ENCODE measurements at regions not wholly inside any gene's neighbourhood (a gene's known extent, or its start where the extent isn't known, plus 50 kb on each side); places are given as distances from the start of the nearest gene placed in this dataset.

- Histone ChIP-seq H3K36me3 (no peaks in the 10 kb centered on the region), H3K4me1 (no peaks in the 10 kb centered on the region), H3K27me3 (ENCODE audit: low read depth) (no peaks in the 10 kb centered on the region), H3K27ac (replicated peaks) (no peak overlapping the region), H3K9me3 (replicated peaks) (no peaks in the 10 kb centered on the region), H3K4me3 (no peak overlapping the region)
- intact Hi-C loops (cut with micrococcal nuclease): no loop called here
- TF ChIP-seq, protein P1, sequence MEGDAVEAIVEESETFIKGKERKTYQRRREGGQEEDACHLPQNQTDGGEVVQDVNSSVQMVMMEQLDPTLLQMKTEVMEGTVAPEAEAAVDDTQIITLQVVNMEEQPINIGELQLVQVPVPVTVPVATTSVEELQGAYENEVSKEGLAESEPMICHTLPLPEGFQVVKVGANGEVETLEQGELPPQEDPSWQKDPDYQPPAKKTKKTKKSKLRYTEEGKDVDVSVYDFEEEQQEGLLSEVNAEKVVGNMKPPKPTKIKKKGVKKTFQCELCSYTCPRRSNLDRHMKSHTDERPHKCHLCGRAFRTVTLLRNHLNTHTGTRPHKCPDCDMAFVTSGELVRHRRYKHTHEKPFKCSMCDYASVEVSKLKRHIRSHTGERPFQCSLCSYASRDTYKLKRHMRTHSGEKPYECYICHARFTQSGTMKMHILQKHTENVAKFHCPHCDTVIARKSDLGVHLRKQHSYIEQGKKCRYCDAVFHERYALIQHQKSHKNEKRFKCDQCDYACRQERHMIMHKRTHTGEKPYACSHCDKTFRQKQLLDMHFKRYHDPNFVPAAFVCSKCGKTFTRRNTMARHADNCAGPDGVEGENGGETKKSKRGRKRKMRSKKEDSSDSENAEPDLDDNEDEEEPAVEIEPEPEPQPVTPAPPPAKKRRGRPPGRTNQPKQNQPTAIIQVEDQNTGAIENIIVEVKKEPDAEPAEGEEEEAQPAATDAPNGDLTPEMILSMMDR (IDR thresholded peaks at IDR 0.05; ENCODE audit: borderline replicate concordance): no peak
- no peak for DNase-seq
Measured at GRCh38 chr18:25563816-25564683, 212.1 kb upstream of the ZNF521 start.

DNA sequence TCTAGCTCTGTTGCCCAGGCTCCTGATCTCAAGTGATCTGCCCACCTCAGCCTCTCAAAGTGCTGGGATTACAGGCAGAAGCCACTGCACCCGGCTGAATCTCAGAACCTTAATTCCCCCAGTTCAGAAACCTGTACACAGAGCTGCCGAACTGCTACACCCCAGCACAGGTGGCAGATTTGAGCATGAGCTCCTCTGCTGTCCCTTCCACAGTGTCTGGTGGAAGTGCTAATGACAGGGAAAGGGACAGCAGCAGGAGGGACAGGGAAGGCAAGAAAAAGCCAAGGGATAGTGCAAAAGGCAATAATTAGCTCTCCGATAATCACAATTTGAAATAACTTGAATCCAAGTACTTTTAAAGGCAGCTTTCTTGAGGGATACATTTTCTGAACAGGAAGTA, 211.4 kb upstream of the ZNF521 start:
- H3K9me3 ChIP-seq (replicated peaks): no peaks in the 10 kb centered on the region
- no peaks in the 10 kb centered on the region for H3K4me1 ChIP-seq
- no peaks in the 10 kb centered on the region for H3K27me3 ChIP-seq (ENCODE audit: low read depth)
- no peak for DNase-seq
- H3K4me3 ChIP-seq: no peak overlapping the region
- intact Hi-C loops (cut with micrococcal nuclease): no loop called here
- no peak overlapping the region for H3K27ac ChIP-seq (replicated peaks)
- TF ChIP-seq, protein P1 (IDR thresholded peaks at IDR 0.05; ENCODE audit: borderline replicate concordance): no peak
- H3K36me3 ChIP-seq: no peaks in the 10 kb centered on the region

- no peaks in the 10 kb centered on the region for H3K36me3 ChIP-seq
- H3K27me3 ChIP-seq (ENCODE audit: low read depth): no peaks in the 10 kb centered on the region
- DNase-seq: no peak
- H3K4me3 ChIP-seq: no peak overlapping the region
- no peaks in the 10 kb centered on the region for H3K9me3 ChIP-seq (replicated peaks)
- H3K27ac ChIP-seq (replicated peaks): no peak overlapping the region
- intact Hi-C loops (cut with micrococcal nuclease): no loop called here
- peaks cover 2% of the 10 kb centered on the region for H3K4me1 ChIP-seq
- TF ChIP-seq, protein P1 (IDR thresholded peaks at IDR 0.05; ENCODE audit: borderline replicate concordance): peak; percentile 35
Measured at GRCh38 chr18:25561918-25562317, 210.0 kb upstream of the ZNF521 start.

GRCh38 chr18:25560369-25560768, 208.4 kb upstream of the ZNF521 start:
- intact Hi-C loops (cut with micrococcal nuclease): no loop called here
- Histone ChIP-seq H3K36me3 (no peaks in the 10 kb centered on the region), H3K4me1 (peaks cover 8% of the 10 kb centered on the region), H3K27ac (replicated peaks) (no peak overlapping the region), H3K4me3 (no peak overlapping the region), H3K9me3 (replicated peaks) (no peaks in the 10 kb centered on the region), H3K27me3 (ENCODE audit: low read depth) (no peaks in the 10 kb centered on the region)
- TF ChIP-seq, protein P1 (IDR thresholded peaks at IDR 0.05; ENCODE audit: borderline replicate concordance): no peak
- DNase-seq: peak; percentile 16

- intact Hi-C loops (cut with micrococcal nuclease): no loop called here
- Histone ChIP-seq H3K27me3 (ENCODE audit: low read depth) (no peaks in the 10 kb centered on the region), H3K9me3 (replicated peaks) (no peaks in the 10 kb centered on the region), H3K36me3 (no peaks in the 10 kb centered on the region), H3K27ac (replicated peaks) (no peak overlapping the region), H3K4me3 (no peak overlapping the region), H3K4me1 (peaks cover 8% of the 10 kb centered on the region)
- DNase-seq: no peak
- TF ChIP-seq, protein P1 (IDR thresholded peaks at IDR 0.05; ENCODE audit: borderline replicate concordance): no peak
Measured at GRCh38 chr18:25557011-25557410, 205.0 kb upstream of the ZNF521 start.
